IPS-20b (cell line): ENCODE measurements at regions not wholly inside any gene's neighbourhood (a gene's known extent, or its start where the extent isn't known, plus 50 kb on each side); places are given as distances from the start of the nearest gene placed in this dataset.

Experiments
- H3K27ac ChIP-seq: one replicate; pipeline ENCODE4 v1.5.1; 2013; ENCODE audit warnings: low read length
- H3K27me3 ChIP-seq: 2 replicates; pipeline ENCODE4 v1.6.1; 2013; ENCODE audit warnings: mild to moderate bottlenecking, low read length, inconsistent platforms; ENCODE audit not compliant: insufficient read depth
- H3K36me3 ChIP-seq: 2 replicates; pipeline ENCODE4 v1.6.1; 2013; ENCODE audit warnings: low read depth, mild to moderate bottlenecking, inconsistent platforms, low read length, moderate library complexity; ENCODE audit not compliant: insufficient read depth
- H3K4me1 ChIP-seq: 2 replicates; pipeline ENCODE4 v1.6.1; 2013; ENCODE audit warnings: mild to moderate bottlenecking, control low read depth, inconsistent platforms, low read length, moderate library complexity; ENCODE audit not compliant: insufficient read depth
- H3K4me3 ChIP-seq: 2 replicates; pipeline ENCODE4 v1.5.1; 2013; ENCODE audit warnings: mild to moderate bottlenecking, low read length, inconsistent platforms
- H3K9ac ChIP-seq: 2 replicates; pipeline ENCODE4 v1.6.1; 2013; ENCODE audit warnings: low read depth, mild to moderate bottlenecking, inconsistent platforms, low read length, moderate library complexity
- H3K9me3 ChIP-seq: 2 replicates; pipeline ENCODE4 v1.6.1; 2013; ENCODE audit warnings: mild to moderate bottlenecking, low read depth, low read length, inconsistent platforms; ENCODE audit not compliant: insufficient read depth

GRCh38 chr7:47710201-47710935 lies 128.5 kb upstream of the TNS3 start:
- no peak overlapping the region for H3K27ac ChIP-seq

DNA sequence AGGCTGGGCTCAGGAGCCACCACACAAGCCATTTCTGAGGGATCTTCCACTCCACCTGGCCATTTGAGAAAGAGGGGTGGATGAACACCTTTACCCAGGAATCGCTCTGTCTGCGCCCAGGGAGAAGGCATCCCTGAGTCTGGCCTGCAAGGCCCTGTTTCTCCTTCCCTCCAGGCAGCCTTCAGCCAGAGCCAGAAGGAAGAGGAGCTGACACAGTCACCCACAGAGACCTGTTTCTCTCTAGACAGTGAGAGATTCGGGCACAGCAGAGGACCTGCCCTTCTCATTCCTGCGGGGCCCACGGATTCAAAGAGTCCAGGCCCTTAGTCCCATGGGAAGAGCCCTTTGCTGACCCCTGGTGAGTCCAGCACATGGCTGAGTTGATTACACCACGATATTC lies 127.5 kb upstream of the TNS3 start:
- no peak overlapping the region for H3K9ac ChIP-seq
- H3K4me1 ChIP-seq = no peaks in the 10 kb centered on the region
- no peak overlapping the region for H3K4me3 ChIP-seq
- no peak overlapping the region for H3K27ac ChIP-seq
- H3K9me3 ChIP-seq = no peaks in the 10 kb centered on the region
- H3K27me3 ChIP-seq = no peaks in the 10 kb centered on the region
- no peaks in the 10 kb centered on the region for H3K36me3 ChIP-seq

More at GRCh38 chr7:47710201-47710935, 128.5 kb upstream of the TNS3 start:
- Histone ChIP-seq H3K9me3 (no peaks in the 10 kb centered on the region), H3K4me3 (no peak overlapping the region), H3K9ac (no peak overlapping the region), H3K36me3 (no peaks in the 10 kb centered on the region), H3K4me1 (no peaks in the 10 kb centered on the region), H3K27me3 (no peaks in the 10 kb centered on the region)

DNA sequence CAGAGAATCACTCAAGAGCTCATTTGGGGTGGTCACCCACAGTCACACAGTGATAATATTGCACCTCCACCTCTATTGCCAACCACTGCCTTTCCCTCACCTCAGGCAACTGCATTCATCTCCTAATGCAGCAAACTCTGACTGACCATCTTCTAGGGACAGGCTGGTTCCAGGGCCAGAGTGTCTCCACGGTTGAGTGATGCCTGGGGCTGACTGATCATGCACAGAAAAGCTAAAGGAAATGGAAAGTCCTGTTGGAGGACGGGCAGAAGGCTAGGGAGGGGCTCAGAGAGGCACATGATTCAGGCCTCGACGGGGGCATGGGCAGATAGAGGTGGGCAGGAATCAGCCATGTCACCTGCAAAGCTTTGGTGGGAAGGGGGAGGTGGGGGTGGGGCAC lies 127.1 kb upstream of the TNS3 start:
- no peaks in the 10 kb centered on the region for H3K4me1 ChIP-seq
- no peak overlapping the region for H3K27ac ChIP-seq

DNA sequence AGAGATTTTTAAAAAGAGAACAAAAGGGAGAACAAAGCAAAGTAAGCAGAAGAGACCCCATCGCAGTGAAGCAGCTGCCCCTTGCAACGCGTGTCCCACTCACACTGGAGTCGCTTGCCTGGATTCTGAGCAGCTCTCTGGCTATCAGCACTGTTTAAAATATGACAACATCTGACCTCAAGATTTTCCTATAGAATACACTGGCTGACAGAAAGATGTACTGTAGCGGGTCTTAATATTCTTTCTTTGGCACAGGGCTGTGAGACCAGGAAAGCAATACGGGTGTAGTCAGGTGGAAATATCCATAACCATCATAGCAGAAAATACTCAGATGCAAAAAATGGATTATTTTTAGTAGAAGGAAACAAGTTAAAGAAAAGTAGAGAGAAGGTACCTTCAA lies 125.7 kb upstream of the TNS3 start:
- Histone ChIP-seq H3K36me3 (no peaks in the 10 kb centered on the region), H3K27ac (no peak overlapping the region), H3K9ac (no peak overlapping the region), H3K4me3 (no peak overlapping the region), H3K4me1 (no peaks in the 10 kb centered on the region), H3K9me3 (no peaks in the 10 kb centered on the region), H3K27me3 (no peaks in the 10 kb centered on the region)

More for the DNA sequence above, 127.1 kb upstream of the TNS3 start:
- Histone ChIP-seq H3K9ac (no peak overlapping the region), H3K36me3 (no peaks in the 10 kb centered on the region), H3K27me3 (no peaks in the 10 kb centered on the region), H3K4me3 (no peak overlapping the region), H3K9me3 (no peaks in the 10 kb centered on the region)

DNA sequence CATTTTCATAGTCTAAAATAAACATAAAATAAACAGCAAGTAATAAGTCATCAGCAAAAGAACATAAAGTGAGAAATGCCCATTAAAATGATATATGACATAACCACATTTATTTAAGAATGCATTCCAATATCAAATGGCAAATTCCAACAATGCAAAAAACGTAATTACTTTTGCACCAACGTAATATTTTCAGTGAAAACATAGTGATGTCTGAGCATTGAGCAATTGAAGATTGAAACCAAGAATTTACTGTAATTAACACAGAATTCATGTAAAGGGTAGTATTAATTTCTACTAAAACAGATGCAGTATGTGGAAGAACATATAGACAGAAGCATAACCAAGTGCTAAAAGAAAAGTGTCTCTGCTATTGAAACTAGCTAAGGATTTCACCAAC lies 123.0 kb upstream of the TNS3 start:
- Histone ChIP-seq H3K4me3 (no peak overlapping the region), H3K9ac (no peak overlapping the region), H3K27ac (no peak overlapping the region), H3K4me1 (no peaks in the 10 kb centered on the region), H3K36me3 (no peaks in the 10 kb centered on the region), H3K27me3 (no peaks in the 10 kb centered on the region), H3K9me3 (no peaks in the 10 kb centered on the region)

- H3K4me3 ChIP-seq = no peak overlapping the region
- H3K9me3 ChIP-seq = no peaks in the 10 kb centered on the region
- no peak overlapping the region for H3K9ac ChIP-seq
- H3K27ac ChIP-seq = no peak overlapping the region
- H3K27me3 ChIP-seq = no peaks in the 10 kb centered on the region
- no peaks in the 10 kb centered on the region for H3K36me3 ChIP-seq
- no peaks in the 10 kb centered on the region for H3K4me1 ChIP-seq
Measured at GRCh38 chr7:47702080-47702479, 120.2 kb upstream of the TNS3 start.

GRCh38 chr7:47698386-47698785 lies 116.5 kb upstream of the TNS3 start:
- Histone ChIP-seq H3K27me3 (no peaks in the 10 kb centered on the region), H3K4me1 (no peaks in the 10 kb centered on the region), H3K9me3 (no peaks in the 10 kb centered on the region), H3K9ac (no peak overlapping the region), H3K36me3 (no peaks in the 10 kb centered on the region), H3K27ac (no peak overlapping the region), H3K4me3 (no peak overlapping the region)

- H3K9me3 ChIP-seq = no peaks in the 10 kb centered on the region
- H3K27me3 ChIP-seq = no peaks in the 10 kb centered on the region
- H3K27ac ChIP-seq = no peak overlapping the region
- no peak overlapping the region for H3K9ac ChIP-seq
- no peak overlapping the region for H3K4me3 ChIP-seq
- no peaks in the 10 kb centered on the region for H3K36me3 ChIP-seq
- no peaks in the 10 kb centered on the region for H3K4me1 ChIP-seq
Measured at GRCh38 chr7:47697543-47697942, 115.6 kb upstream of the TNS3 start.

GRCh38 chr7:47696152-47696710 lies 114.3 kb upstream of the TNS3 start:
- no peaks in the 10 kb centered on the region for H3K36me3 ChIP-seq
- no peaks in the 10 kb centered on the region for H3K27me3 ChIP-seq
- no peaks in the 10 kb centered on the region for H3K4me1 ChIP-seq
- H3K4me3 ChIP-seq = no peak overlapping the region
- H3K9me3 ChIP-seq = no peaks in the 10 kb centered on the region
- no peak overlapping the region for H3K9ac ChIP-seq
- H3K27ac ChIP-seq = no peak overlapping the region

DNA sequence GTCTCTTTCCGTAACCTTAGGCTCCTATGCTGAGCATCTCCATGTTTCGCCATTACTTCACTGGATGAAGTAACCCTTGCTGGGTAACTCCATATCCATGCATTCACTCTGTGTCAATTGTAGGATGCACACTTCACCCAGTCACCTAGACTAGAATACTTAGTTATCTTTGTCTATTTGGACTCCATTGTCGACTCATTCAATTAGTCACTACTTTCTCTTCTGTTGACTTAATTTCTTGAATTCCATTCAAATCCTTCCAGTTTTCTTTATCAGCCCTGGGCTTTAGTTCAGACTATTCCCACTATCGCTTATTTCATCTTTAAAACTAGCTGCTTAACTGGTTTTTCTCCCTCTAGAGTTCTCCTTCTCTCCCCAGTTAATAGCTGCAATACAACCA lies 111.3 kb upstream of the TNS3 start:
- no peaks in the 10 kb centered on the region for H3K4me1 ChIP-seq
- no peaks in the 10 kb centered on the region for H3K36me3 ChIP-seq
- no peaks in the 10 kb centered on the region for H3K9me3 ChIP-seq
- H3K27me3 ChIP-seq = no peaks in the 10 kb centered on the region
- no peak overlapping the region for H3K9ac ChIP-seq
- H3K4me3 ChIP-seq = no peak overlapping the region
- no peak overlapping the region for H3K27ac ChIP-seq

GRCh38 chr7:47691988-47692387 lies 110.1 kb upstream of the TNS3 start:
- H3K27ac ChIP-seq = no peak overlapping the region
- H3K9ac ChIP-seq = no peak overlapping the region
- H3K36me3 ChIP-seq = no peaks in the 10 kb centered on the region
- H3K4me1 ChIP-seq = no peaks in the 10 kb centered on the region
- H3K9me3 ChIP-seq = no peaks in the 10 kb centered on the region
- no peak overlapping the region for H3K4me3 ChIP-seq
- H3K27me3 ChIP-seq = no peaks in the 10 kb centered on the region

GRCh38 chr7:47690902-47691558 lies 109.1 kb upstream of the TNS3 start:
- H3K9ac ChIP-seq = no peak overlapping the region
- H3K4me1 ChIP-seq = no peaks in the 10 kb centered on the region
- H3K36me3 ChIP-seq = no peaks in the 10 kb centered on the region
- H3K27me3 ChIP-seq = no peaks in the 10 kb centered on the region
- H3K4me3 ChIP-seq = no peak overlapping the region
- no peak overlapping the region for H3K27ac ChIP-seq
- no peaks in the 10 kb centered on the region for H3K9me3 ChIP-seq
